Liver (tissue), 3 donors: ENCODE measurements at regions not wholly inside any gene's neighbourhood (a gene's known extent, or its start where the extent isn't known, plus 50 kb on each side); places are given as distances from the start of the nearest gene placed in this dataset.

Experiments used
- EGR1 ChIP-seq, 2 donors: IDR thresholded peaks; 2 replicates each; pipeline ENCODE4 v1.6.1; 2016 to 2018; ENCODE audit warnings: antibody characterized with exemption in 2 of 2, low read depth in 2 of 2
- JUND ChIP-seq, 2 donors: IDR thresholded peaks; 2 replicates each; pipeline ENCODE4 v1.6.1; 2016; ENCODE audit warnings: antibody characterized with exemption in 2 of 2
- TAF1 ChIP-seq: conservative IDR thresholded peaks from 2 replicates; pipeline ENCODE4 v1.6.1; 2016; ENCODE audit warnings: antibody characterized with exemption, mild to moderate bottlenecking
- TF ChIP-seq, protein P1 (sequence below): IDR thresholded peaks from 2 replicates; pipeline ENCODE4 v1.6.1; 2016; ENCODE audit warnings: antibody characterized with exemption
- TF ChIP-seq, protein P2 (sequence below): fragments of 150-350 bp; IDR thresholded peaks from 2 replicates; pipeline ENCODE4 v1.5.1; 2017; ENCODE audit warnings: improper control_type of control experiment, low read depth, low read length; ENCODE audit not compliant: missing input control
- TF ChIP-seq, protein P3 (sequence below): IDR thresholded peaks from 2 replicates; pipeline ENCODE4 v1.6.1; 2016; ENCODE audit warnings: antibody characterized with exemption, mild to moderate bottlenecking
- donor health status: healthy.
- donor health status: healthy.

DNA sequence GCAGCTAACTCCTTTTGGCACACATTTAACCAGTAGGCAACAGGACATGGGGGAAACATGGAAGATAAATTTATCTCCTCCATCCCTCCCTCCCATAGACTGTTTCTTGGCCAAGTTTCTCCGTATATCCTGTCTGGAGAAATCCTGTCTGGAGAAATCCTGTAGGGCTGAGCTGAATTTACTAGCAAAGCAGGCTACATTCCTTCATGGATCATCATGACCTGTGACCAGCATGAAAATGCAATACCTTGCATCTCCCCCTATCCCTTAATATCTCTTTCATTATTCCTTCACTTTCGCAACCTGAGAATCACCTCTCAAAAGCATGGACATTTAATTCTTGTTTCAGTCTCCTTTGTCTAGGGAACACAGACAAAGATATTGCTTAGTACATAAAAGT, 379.1 kb downstream of the PSAT1 start:
- no peak for TF ChIP-seq EGR1 (IDR thresholded peaks at IDR 0.05; ENCODE audit: low read depth in 2 of 2)
- TF ChIP-seq, protein P1, sequence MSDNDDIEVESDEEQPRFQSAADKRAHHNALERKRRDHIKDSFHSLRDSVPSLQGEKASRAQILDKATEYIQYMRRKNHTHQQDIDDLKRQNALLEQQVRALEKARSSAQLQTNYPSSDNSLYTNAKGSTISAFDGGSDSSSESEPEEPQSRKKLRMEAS, result no peak
- TF ChIP-seq, protein P2, sequence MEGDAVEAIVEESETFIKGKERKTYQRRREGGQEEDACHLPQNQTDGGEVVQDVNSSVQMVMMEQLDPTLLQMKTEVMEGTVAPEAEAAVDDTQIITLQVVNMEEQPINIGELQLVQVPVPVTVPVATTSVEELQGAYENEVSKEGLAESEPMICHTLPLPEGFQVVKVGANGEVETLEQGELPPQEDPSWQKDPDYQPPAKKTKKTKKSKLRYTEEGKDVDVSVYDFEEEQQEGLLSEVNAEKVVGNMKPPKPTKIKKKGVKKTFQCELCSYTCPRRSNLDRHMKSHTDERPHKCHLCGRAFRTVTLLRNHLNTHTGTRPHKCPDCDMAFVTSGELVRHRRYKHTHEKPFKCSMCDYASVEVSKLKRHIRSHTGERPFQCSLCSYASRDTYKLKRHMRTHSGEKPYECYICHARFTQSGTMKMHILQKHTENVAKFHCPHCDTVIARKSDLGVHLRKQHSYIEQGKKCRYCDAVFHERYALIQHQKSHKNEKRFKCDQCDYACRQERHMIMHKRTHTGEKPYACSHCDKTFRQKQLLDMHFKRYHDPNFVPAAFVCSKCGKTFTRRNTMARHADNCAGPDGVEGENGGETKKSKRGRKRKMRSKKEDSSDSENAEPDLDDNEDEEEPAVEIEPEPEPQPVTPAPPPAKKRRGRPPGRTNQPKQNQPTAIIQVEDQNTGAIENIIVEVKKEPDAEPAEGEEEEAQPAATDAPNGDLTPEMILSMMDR, result no peak
- TF ChIP-seq TAF1, result no peak
- no peak for TF ChIP-seq JUND (IDR thresholded peaks at IDR 0.05)
- TF ChIP-seq, protein P3, sequence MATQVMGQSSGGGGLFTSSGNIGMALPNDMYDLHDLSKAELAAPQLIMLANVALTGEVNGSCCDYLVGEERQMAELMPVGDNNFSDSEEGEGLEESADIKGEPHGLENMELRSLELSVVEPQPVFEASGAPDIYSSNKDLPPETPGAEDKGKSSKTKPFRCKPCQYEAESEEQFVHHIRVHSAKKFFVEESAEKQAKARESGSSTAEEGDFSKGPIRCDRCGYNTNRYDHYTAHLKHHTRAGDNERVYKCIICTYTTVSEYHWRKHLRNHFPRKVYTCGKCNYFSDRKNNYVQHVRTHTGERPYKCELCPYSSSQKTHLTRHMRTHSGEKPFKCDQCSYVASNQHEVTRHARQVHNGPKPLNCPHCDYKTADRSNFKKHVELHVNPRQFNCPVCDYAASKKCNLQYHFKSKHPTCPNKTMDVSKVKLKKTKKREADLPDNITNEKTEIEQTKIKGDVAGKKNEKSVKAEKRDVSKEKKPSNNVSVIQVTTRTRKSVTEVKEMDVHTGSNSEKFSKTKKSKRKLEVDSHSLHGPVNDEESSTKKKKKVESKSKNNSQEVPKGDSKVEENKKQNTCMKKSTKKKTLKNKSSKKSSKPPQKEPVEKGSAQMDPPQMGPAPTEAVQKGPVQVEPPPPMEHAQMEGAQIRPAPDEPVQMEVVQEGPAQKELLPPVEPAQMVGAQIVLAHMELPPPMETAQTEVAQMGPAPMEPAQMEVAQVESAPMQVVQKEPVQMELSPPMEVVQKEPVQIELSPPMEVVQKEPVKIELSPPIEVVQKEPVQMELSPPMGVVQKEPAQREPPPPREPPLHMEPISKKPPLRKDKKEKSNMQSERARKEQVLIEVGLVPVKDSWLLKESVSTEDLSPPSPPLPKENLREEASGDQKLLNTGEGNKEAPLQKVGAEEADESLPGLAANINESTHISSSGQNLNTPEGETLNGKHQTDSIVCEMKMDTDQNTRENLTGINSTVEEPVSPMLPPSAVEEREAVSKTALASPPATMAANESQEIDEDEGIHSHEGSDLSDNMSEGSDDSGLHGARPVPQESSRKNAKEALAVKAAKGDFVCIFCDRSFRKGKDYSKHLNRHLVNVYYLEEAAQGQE, result no peak
